ENCODE measurements at regions not wholly inside any gene's neighbourhood (a gene's known extent, or its start where the extent isn't known, plus 50 kb on each side); places are given as distances from the start of the nearest gene placed in this dataset.

- Mint-ChIP-seq H3K27me3 (ENCODE audit: low read depth) (no peaks in the 10 kb centered on the region), H3K4me1 (peaks cover 10% of the 10 kb centered on the region), H3K27ac (no peak overlapping the region), H3K9me3 (peaks cover 6% of the 10 kb centered on the region), H3K36me3 (no peaks in the 10 kb centered on the region), H3K4me3 (no peak overlapping the region)
- no peak for TF ChIP-seq USF1 (CRISPR knock-in tag; IDR thresholded peaks at IDR 0.05)
- no peak for TF ChIP-seq ZNF416 (CRISPR knock-in tag; IDR thresholded peaks at IDR 0.05)
- no peak for TF ChIP-seq MAX (CRISPR knock-in tag; IDR thresholded peaks at IDR 0.05)
- TF ChIP-seq IRF2 (CRISPR knock-in tag; IDR thresholded peaks at IDR 0.05; ENCODE audit: borderline replicate concordance, low read depth) = no peak
- no peak for TF ChIP-seq ERG (CRISPR knock-in tag; IDR thresholded peaks at IDR 0.05)
- TF ChIP-seq ZNF121 (CRISPR knock-in tag; IDR thresholded peaks at IDR 0.05) = no peak
- TF ChIP-seq MXD4 (CRISPR knock-in tag; IDR thresholded peaks at IDR 0.05; ENCODE audit: borderline replicate concordance) = no peak
- no peak for TF ChIP-seq GRHL2 (CRISPR knock-in tag; IDR thresholded peaks at IDR 0.05; ENCODE audit: insufficient replicate concordance, severe bottlenecking)
- no peak for TF ChIP-seq ZNF671 (CRISPR knock-in tag; IDR thresholded peaks at IDR 0.05)
- TF ChIP-seq GABPB1 (CRISPR knock-in tag; IDR thresholded peaks at IDR 0.05) = no peak
- TF ChIP-seq FOXP1 (CRISPR knock-in tag; IDR thresholded peaks at IDR 0.05; ENCODE audit: borderline replicate concordance) = no peak
- TF ChIP-seq ZNF138 (CRISPR knock-in tag; conservative IDR thresholded peaks at IDR 0.05) = no peak
- TF ChIP-seq, protein P1, sequence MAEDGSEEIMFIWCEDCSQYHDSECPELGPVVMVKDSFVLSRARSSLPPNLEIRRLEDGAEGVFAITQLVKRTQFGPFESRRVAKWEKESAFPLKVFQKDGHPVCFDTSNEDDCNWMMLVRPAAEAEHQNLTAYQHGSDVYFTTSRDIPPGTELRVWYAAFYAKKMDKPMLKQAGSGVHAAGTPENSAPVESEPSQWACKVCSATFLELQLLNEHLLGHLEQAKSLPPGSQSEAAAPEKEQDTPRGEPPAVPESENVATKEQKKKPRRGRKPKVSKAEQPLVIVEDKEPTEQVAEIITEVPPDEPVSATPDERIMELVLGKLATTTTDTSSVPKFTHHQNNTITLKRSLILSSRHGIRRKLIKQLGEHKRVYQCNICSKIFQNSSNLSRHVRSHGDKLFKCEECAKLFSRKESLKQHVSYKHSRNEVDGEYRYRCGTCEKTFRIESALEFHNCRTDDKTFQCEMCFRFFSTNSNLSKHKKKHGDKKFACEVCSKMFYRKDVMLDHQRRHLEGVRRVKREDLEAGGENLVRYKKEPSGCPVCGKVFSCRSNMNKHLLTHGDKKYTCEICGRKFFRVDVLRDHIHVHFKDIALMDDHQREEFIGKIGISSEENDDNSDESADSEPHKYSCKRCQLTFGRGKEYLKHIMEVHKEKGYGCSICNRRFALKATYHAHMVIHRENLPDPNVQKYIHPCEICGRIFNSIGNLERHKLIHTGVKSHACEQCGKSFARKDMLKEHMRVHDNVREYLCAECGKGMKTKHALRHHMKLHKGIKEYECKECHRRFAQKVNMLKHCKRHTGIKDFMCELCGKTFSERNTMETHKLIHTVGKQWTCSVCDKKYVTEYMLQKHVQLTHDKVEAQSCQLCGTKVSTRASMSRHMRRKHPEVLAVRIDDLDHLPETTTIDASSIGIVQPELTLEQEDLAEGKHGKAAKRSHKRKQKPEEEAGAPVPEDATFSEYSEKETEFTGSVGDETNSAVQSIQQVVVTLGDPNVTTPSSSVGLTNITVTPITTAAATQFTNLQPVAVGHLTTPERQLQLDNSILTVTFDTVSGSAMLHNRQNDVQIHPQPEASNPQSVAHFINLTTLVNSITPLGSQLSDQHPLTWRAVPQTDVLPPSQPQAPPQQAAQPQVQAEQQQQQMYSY (CRISPR knock-in tag; IDR thresholded peaks at IDR 0.05) = no peak
- no peak for TF ChIP-seq KAT7 (CRISPR knock-in tag; IDR thresholded peaks at IDR 0.05; ENCODE audit: borderline replicate concordance)
- TF ChIP-seq STAT6 (CRISPR knock-in tag; conservative IDR thresholded peaks at IDR 0.05; ENCODE audit: low read depth) = no peak
- TF ChIP-seq PRRX2 (CRISPR knock-in tag; IDR thresholded peaks at IDR 0.05) = no peak
- TF ChIP-seq, protein P2, sequence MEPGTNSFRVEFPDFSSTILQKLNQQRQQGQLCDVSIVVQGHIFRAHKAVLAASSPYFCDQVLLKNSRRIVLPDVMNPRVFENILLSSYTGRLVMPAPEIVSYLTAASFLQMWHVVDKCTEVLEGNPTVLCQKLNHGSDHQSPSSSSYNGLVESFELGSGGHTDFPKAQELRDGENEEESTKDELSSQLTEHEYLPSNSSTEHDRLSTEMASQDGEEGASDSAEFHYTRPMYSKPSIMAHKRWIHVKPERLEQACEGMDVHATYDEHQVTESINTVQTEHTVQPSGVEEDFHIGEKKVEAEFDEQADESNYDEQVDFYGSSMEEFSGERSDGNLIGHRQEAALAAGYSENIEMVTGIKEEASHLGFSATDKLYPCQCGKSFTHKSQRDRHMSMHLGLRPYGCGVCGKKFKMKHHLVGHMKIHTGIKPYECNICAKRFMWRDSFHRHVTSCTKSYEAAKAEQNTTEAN (CRISPR knock-in tag; IDR thresholded peaks at IDR 0.05) = no peak
- no peak for TF ChIP-seq OVOL2 (CRISPR knock-in tag; IDR thresholded peaks at IDR 0.05; ENCODE audit: borderline replicate concordance)
- POLR2A ChIA-PET = interaction anchor here (1.1 kb wide), 1 partner anchor 211 kb away, joined by 3 read pairs; the partner anchor contains the start of gene HBP1
- no peak for DNase-seq (ENCODE audit: low spot score)
- CTCF ChIA-PET = interaction anchor here (2.5 kb wide), 1 partner anchor 11 kb away, joined by 9 read pairs; no protein-coding TSS in a partner anchor
- ATAC-seq = no peak
Observed at GRCh38 chr7:106957766-106958165, 86.7 kb upstream of the PRKAR2B start.
